ENCODE measurements at regions not wholly inside any gene's neighbourhood (a gene's known extent, or its start where the extent isn't known, plus 50 kb on each side); places are given as distances from the start of the nearest gene placed in this dataset.

DNA sequence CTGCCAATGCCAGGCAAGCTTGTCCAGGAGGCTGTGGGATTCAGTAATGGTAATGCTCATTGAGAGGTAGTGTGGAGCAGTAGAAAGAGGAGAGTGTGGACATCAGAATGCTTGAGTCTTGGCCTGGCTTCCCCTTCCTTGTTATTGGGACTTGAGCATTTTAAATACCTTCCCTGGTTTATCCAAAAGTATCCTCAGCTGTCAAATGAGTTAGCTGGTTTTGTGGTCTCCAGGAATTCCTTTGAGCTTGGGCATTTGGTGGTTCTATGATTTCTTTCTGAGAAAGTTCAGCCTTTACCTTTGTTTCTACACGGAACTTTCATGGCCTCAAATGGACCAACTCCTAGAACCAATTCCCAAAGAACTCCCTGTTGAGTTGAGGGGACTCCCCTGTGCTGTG, 264.3 kb downstream of the PTEN start:
- DNase-seq (ENCODE audit: low read depth in 2 of 2): no peak

DNA sequence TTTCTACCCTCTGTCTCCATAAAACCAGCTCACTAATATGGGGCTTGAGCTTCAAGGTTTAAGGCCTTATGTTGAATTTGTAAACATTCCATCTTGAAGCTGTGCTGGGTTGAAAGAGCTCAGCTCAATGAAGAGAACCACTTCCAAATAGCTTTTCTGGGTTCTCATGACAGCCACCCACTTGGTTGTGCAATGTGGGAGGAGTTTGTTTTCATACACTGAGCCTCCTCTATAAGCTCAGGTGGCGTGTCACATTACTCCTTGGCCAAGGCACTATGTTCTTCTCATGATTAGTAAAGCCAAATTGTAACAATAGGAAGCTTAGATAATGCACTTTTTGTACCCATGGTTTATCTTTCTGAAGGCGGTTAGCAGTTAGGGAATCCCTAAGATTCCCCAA, 265.6 kb downstream of the PTEN start:
- DNase-seq (ENCODE audit: low read depth in 2 of 2): no peak

DNA sequence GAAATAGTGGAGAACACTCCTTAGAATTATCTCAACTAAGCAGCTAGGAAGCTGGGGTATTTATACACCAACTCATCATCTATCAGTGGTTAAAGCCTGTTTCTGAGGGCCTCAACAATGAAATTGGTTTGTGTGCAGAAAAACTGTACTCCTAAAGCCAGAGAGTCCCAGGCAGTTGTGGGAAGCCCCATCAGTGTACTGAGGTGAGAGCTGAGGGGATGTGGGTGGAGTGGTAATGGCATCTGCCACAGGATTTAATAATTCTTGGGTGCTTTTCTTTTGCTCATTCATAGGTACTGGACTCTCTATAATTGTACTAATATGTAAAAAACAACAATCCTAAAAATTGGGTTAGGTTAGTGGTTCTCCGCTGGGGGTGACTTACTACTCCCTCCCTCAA, 267.5 kb downstream of the PTEN start:
- no peak for DNase-seq (ENCODE audit: low read depth in 2 of 2)

DNA sequence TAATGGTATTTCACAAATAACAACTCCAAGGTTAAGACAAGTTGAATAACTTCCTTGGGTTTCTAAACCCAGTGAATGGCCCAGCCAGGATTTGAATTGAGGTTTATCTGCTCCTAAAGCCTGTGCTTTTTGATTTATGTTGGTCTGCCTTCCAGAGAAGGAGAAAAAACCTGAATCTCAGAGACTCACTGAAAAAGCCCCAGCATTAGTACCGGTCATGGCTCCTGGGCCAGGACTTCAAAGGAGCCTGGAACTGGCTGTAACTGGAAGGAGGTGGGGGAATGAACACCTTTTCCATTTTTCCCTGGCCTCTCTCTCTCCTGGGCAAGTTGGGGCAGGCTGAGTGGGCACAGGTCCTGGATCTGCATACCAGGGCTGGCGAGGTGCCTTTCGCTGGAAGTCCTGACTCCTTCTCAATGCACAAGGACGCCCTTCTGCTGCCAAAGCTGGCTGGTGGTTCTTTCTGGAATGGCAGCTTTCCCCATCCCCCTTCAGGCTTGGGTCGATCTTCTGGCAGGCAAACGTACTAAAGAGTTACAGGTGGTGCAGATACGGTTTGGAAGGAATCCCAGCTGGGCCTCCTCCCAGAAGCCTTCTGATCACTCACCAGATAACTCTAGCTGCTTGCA, 268.2 kb downstream of the PTEN start:
- no peak for DNase-seq (ENCODE audit: low read depth in 2 of 2)

- no peak for DNase-seq (ENCODE audit: low read depth in 2 of 2)
Measured at GRCh38 chr10:88136712-88137111, 273.3 kb downstream of the PTEN start.

DNA sequence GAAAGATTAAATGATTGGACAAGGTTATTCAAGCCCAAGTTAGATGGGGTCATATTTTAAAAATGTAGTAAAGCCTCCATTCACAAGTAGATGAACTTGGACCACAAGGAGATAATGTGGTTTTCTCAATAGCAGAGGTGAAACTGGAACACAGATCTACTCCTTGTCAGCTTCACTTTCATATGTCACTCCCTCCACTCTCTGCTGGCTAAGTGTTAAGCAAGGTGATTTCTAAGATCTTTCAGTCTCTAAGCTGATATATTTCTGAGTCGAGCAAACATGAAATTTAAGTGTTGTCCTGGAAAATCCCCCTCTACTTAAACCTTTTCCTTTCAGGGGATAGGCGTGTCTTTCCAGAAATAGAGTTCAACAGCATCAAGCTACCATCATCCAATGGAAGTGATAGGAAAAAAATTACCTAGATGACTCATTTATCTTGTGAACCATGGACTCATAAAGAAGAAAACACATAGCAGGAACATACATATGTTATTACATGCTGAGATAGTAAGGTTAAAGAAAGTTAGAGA, 275.0 kb downstream of the PTEN start:
- DNase-seq (ENCODE audit: low read depth in 2 of 2): no peak

- no peak for DNase-seq (ENCODE audit: low read depth in 2 of 2)
Measured at GRCh38 chr10:88147000-88147798, 283.8 kb downstream of the PTEN start.

DNA sequence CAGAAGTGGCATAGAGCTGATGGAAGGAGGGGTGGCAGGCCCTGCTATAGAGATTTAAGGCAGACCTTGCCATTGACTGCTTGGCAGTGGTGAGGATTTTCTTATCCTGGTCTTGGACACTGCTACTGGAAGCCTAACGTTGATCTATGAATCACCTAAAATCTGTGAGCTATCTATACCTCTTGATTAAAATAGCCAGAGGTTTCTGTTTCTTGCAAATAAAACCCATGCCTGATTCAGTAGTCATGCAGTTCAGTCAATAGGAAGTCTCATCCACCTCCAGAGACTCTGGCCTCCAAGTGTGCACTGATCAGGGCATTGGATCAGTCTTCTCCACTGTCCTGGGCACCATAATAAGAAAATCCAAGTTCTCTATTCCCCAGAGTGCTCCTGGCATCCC, 286.5 kb downstream of the PTEN start:
- DNase-seq (ENCODE audit: low read depth in 2 of 2): no peak

- DNase-seq (ENCODE audit: low read depth in 2 of 2): no peak
Measured at GRCh38 chr10:88150339-88150738, 286.9 kb downstream of the PTEN start.

DNA sequence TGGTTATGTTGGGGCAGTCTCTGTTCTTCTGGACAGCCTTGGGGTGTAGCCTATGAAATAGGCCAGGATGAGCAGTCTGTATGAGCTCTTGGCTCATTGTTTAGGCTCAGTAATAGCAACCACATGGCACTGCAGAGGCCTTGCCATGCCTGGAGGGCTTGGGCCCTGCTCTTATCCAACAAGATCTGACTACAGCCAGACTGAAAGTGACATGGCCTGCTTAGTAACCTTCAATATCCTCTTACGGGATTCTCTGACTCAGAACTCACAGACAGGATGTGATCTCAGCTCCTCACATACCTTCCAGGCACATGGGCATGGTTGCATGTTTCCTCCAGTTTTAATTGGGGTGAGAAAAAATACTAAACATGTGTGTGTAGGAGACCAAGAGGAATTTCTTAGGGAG, 289.3 kb downstream of the PTEN start:
- no peak for DNase-seq (ENCODE audit: low read depth in 2 of 2)

DNA sequence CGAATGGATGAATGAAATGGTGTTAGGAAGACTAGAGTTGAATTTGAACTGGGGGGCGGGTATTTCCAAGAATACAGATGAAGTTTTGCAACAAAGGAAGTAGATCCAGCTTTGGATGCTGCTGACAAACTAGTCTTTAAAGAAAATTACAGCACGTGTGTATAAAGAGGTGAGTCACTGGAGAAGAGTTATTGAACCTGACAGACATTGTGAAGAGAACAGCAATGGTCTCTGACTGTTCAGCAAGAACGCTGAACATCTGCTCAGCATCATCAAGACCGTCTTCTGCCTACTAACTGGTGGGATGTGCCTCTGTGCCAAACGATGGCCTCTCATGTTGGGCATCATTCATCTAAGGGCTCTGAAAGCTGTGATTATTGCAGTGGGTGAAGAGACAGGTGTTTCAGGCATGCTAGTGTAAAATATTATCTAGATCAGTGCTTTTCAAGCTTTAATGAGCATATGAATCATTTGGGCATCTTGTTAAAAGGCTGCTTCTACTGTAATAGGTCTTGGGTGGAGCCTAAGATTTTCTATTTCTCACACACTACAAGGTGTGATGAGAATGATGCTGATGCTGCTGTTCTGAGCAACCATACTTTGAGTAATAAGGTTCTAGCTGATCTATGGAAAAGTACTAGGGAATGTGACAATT, 291.3 kb downstream of the PTEN start:
- no peak for DNase-seq (ENCODE audit: low read depth in 2 of 2)

GRCh38 chr10:88156341-88156740, 292.9 kb downstream of the PTEN start:
- no peak for DNase-seq (ENCODE audit: low read depth in 2 of 2)

DNA sequence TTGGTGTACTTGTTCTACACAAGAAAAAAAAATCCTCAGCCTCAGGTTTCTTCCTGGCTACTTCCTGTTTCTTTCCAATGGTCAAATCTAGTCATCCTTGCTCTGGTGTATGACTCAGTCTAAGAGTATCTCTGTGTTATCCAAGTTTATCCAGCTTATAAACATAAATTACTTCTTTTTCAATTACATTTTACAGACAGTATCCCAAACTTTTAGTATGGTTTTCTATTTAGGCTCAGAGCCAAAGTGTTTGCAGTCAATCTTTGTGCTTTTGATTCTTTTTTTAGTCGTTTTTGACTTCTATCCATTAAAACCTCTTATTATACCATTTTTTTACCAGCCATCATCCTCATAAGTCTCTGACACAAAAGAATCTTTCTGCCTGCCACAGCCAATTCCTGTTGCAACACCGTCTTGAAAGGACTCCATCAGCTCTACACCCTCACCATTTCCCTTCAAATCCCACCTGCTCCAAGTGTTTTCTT, 294.6 kb downstream of the PTEN start:
- DNase-seq (ENCODE audit: low read depth in 2 of 2): no peak

DNA sequence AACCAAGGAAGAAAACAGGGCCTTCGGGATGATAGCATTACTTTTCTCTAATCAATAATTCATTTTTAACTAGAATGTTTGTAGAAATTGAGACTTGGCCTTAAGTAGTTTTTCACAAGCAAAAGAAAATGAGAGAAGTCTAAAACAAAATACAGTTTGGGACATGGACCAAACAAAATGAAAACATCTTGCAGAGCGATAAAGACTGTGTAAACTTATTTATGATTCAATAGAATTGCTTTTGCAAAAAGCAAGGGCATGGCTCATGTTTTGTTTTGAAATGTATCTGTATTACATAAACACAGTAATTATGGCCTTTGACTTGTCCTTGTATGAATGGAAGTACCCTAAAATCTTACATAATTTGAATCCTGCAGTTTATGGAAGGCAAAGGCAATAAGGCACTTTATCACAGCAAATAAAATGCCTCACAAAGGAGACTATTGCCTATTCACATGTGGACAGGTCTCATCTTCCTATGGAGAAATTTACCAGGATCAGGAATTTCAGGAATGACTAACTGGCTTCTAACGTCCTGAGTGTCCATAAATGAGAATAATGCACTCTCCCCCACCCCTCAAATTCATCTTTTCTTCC, 295.2 kb downstream of the PTEN start:
- DNase-seq (ENCODE audit: low read depth in 2 of 2): no peak

- DNase-seq (ENCODE audit: low read depth in 2 of 2): no peak
Measured at GRCh38 chr10:88159127-88159829, 295.9 kb downstream of the PTEN start.

DNA sequence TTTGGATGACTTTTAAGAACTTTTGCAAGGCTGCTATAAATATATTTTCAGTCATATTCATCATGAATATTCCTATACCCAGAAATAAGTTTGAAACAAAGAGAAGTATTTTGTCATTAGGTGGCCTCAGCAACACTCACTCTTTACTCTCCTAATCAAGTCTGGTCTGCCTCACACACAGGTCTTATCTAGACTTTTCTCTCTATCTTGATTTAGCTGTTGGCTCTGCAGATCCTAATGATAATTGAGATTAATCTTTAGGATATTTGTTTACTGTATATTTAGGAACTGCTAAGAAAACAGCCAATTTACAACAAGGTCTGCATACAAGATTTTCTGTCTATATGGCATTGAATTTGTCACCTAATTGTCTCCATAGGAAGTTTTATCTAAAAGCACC, 297.6 kb downstream of the PTEN start:
- no peak for DNase-seq (ENCODE audit: low read depth in 2 of 2)

DNA sequence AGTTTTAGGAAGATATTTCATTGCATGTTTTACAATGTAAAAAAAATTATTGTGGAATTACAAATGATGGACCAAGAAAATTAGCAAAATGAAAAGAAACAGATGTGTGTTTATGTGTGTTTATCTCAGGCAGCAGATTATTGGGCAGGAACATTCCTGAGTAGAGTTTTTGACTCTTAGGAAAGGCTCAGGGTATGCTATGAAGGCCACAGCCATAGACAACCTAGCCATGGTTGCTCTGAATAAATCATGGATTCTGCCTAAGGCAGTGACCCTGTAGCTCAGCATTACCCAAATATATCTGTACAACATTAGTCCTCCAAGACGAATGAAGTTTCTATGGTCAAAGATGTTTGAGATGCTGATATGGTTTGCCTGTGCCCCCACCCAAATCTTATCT, 298.3 kb downstream of the PTEN start:
- DNase-seq (ENCODE audit: low read depth in 2 of 2): no peak

GRCh38 chr10:88162852-88163251, 299.4 kb downstream of the PTEN start:
- DNase-seq (ENCODE audit: low read depth in 2 of 2): no peak

GRCh38 chr10:88163572-88163971, 300.1 kb downstream of the PTEN start:
- DNase-seq (ENCODE audit: low read depth in 2 of 2): no peak

GRCh38 chr10:88164471-88164870, 301.0 kb downstream of the PTEN start:
- DNase-seq (ENCODE audit: low read depth in 2 of 2): no peak

DNA sequence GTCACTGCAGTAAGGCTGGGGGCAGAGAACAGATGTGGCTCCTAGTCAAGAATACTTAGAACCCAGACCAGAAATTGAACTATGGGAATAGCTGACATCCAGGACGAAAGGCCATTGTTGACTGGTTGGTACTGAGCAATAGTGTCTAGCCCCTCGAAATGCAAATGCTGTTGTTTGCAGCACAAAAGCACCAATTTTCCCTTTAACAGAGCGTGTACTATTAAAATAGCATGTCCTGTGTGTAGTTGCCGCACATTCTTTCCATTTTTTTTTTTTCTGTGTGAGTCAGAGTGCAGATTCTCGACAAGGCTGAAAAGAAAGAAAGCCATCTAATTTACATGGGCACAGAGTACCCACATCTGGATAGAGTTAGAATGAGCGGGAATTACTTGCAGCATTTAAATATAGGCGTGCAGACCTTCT, 302.4 kb downstream of the PTEN start:
- no peak for DNase-seq (ENCODE audit: low read depth in 2 of 2)

Data from stimulated activated CD8-positive, alpha-beta memory T cell treated with anti-CD3 and anti-CD28 coated beads, Interleukin-7, amount 100 ng/mL, for 1 hour (primary cell).